HTR-8/SVneo (cell line): ENCODE measurements at regions not wholly inside any gene's neighbourhood (a gene's known extent, or its start where the extent isn't known, plus 50 kb on each side); places are given as distances from the start of the nearest gene placed in this dataset.
A peak's percentile ranks its signal among the peaks of the same experiment; 100 is the strongest.

Experiments used
- DNase-seq: peaks from one replicate; pipeline ENCODE4 v3.0.0; 2011; ENCODE audit warnings: low spot score, mixed read lengths; ENCODE audit not compliant: insufficient read length
- FAIRE-seq: peaks from 2 replicates; lab custom pipeline; 2011; peaks lifted over from hg19 to GRCh38; lab: Jason Lieb, UNC

GRCh38 chr6:71509191-71510005 is 220.8 kb downstream of the OGFRL1 start:
- no peak for FAIRE-seq
- no peak for DNase-seq

DNA sequence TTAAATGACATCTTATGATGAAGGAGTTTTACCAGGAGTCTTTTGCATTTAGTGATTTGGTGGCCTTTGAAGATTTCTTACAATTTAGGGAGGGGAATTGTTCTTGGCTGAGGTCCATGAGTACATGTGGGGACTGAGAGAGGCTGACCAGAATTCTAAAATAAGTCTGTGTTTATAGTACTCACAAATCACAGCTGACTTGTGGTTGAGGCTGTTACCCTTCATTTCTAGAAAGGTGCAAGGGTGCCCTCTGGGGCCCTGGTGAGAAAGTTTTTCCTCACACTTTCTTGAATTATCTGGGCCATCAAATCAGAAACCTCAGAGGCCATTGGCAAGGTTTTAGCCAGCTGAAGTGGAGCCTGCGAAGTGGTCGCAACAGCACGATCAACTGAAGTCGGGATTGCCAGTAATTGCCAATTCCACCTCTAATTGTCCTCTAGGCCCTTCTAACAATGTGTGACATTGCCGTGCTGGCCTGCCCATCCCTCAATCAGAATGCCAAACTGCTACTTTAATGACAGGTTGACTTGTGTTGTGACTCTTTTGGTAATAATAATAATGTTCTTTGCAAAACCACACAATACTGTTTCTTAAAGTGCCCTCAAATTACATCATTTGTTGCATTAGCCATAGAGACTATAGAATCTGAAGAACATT is 221.6 kb downstream of the OGFRL1 start:
- FAIRE-seq (no peak), DNase-seq (peak; percentile 47)

- DNase-seq, result no peak
- no peak for FAIRE-seq
Observed at GRCh38 chr6:71510856-71511255, 222.2 kb downstream of the OGFRL1 start.

GRCh38 chr6:71512256-71512655 is 223.6 kb downstream of the OGFRL1 start:
- no peak for DNase-seq
- no peak for FAIRE-seq

DNA sequence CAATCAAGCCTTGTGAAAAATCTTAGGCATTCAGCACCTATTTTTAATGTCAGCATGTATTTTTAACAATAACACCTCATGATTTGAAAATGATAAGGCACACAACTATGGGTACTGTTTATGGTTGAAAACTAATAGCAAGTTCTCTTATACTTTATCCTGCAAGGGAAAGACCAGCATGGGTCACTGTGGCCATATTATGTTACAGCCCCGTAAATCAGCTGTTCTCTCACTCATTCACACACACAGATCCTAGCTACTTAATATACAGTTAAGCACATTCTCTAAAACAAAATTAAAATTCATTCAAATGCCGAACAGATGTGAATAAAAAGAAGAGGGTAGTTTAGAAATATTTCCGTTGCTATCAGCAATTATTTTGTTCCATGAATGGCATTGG is 224.4 kb downstream of the OGFRL1 start:
- FAIRE-seq, result no peak

DNA sequence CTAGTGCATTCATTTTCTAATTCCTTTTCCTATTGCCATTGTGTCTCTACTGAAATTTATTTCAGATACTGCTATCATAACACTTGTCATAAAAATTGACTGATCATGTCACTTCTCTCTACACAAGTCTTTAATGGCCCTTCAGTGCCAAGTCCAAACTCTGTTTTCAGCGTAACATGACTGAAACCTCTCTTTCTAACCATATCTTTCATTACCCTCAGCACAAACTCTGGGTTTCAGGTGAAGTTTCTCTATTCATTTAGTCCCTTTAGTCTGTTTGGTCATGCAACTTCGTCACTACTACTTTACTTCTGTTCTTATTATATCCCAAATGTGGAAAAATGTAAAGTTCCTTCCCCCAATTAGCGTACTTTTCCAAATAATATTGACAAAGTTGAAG is 234.9 kb downstream of the OGFRL1 start:
- FAIRE-seq (no peak), DNase-seq (no peak)

More for the DNA sequence above, 224.4 kb downstream of the OGFRL1 start:
- DNase-seq, result no peak

GRCh38 chr6:71524201-71524600 is 235.6 kb downstream of the OGFRL1 start:
- no peak for FAIRE-seq
- DNase-seq, result no peak

DNA sequence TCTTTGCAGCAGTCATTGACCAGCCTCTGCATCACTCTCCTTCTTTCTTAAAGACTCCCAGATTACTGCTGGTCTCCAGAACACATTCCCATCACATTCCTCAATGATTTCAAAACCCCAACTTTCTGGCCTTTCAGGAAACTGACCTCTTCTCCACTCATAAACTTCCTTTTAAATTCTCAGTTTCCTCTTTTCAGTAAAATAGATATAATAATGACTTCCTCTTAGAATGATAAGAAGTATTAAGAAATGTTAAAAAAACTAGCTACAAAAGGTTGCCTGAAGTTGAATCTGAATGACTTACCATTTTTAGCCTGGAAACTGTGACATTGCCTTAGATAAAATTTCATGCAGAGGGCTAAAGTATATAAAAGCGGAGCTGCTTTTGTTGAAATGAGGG is 239.3 kb downstream of the OGFRL1 start:
- DNase-seq (no peak), FAIRE-seq (no peak)

GRCh38 chr6:71529026-71529425 is 240.4 kb downstream of the OGFRL1 start:
- FAIRE-seq (no peak), DNase-seq (no peak)

DNA sequence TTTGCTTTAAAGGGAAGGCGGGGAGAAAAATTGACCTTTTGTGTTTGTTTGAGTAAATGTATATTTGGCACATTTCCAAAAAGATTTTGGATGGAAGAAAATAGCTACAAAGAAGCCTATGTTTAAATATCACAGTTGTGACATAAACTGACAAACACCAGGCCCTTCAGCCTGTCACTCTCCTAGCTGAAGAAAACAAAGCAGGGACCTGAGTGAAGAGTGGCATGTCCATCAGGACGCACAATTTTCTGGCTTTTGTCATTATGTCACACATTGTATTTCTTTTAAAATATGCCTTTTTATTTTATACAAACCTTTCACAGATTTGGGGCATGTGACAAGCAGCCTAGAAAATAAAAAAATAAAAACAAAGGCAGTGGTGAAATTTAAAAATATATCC is 241.2 kb downstream of the OGFRL1 start:
- DNase-seq (no peak), FAIRE-seq (no peak)

GRCh38 chr6:71531006-71531405 is 242.4 kb downstream of the OGFRL1 start:
- no peak for DNase-seq
- no peak for FAIRE-seq

- no peak for DNase-seq
- no peak for FAIRE-seq
Observed at GRCh38 chr6:71531841-71532240, 243.2 kb downstream of the OGFRL1 start.

DNA sequence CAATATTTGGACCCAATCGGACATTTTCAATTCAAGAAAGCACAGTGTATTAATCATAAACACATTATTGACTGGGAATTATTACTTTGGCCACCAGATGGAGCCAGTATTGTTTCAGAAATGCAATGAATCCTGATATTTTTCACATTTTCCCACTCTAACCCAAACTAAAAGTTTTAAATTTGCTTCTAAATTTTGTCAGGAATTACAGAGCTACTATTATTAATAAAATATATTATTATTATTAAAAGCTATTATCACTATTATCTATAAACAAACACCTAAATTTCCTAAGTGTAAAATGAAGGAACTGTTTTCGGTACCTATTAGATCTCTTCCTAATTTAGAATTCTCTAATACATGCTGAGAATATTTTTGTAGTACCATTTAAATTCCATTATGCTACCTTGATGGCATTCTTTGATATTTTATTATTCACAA is 245.3 kb downstream of the OGFRL1 start:
- DNase-seq, result peak; percentile 15
- FAIRE-seq, result no peak

DNA sequence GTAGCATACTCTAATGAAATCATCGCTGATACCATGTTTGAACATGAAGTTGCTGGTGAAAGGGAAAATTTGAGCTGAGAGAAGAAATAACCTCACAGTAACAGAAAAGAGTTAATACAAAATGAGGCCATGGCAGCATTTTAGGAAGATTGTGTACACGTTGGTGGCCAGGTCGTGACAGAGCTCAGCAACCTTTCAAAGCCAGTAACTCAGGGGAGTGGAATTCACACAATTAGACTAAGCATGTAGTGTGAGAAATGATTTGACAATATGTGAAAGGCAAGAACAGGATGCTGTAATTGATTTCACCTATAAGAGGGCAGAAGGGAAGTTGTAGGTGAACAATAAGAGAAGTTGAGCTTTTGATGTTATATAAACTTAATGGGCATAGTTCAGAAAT is 246.3 kb downstream of the OGFRL1 start:
- FAIRE-seq (no peak), DNase-seq (no peak)

DNA sequence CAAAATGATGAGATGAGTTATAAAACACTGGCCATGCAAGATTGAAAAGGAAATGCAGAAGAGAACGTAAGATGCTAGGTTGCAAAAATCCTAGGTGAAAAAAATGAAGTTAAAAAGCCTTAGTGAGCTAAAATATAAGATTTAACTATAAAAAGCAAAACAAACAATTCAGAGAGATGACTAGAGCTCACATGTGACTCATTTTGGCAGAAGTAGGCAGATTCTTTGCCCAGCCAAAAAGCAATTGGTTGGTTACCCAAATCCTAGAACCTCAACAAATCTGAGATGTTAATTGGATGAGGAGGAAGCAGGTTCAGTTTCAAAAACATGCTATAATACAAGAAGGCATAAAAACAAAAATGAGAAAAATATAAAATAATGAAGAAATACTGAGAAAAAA is 249.1 kb downstream of the OGFRL1 start:
- no peak for FAIRE-seq
- DNase-seq, result no peak

DNA sequence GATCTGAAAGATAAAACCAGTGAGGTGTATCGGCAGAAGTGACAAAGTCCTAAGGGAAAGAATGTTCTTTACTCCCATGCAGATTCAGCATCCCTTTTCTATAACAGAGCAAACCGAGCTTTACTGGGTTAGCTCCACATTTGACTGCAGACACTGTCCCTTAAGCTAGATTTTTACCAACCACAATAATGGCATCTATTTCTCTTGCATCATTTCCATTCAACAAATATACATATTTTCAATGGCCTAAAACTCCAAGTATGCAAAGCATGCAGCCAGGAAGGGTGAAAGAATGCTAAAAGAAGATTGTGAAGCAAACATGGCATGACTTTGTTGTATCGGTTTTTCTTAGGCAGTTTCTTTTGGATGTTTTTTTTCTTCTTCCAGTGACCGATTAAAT is 255.4 kb downstream of the OGFRL1 start:
- peak; percentile 10 for DNase-seq

GRCh38 chr6:71544906-71545305 is 256.3 kb downstream of the OGFRL1 start:
- FAIRE-seq, result no peak
- DNase-seq, result no peak

More for the DNA sequence above, 255.4 kb downstream of the OGFRL1 start:
- no peak for FAIRE-seq

- no peak for FAIRE-seq
Observed at GRCh38 chr6:71545905-71546304, 257.3 kb downstream of the OGFRL1 start.

GRCh38 chr6:71551798-71552197 is 263.2 kb downstream of the OGFRL1 start:
- no peak for DNase-seq
- FAIRE-seq, result no peak

More at GRCh38 chr6:71545905-71546304, 257.3 kb downstream of the OGFRL1 start:
- DNase-seq, result no peak

DNA sequence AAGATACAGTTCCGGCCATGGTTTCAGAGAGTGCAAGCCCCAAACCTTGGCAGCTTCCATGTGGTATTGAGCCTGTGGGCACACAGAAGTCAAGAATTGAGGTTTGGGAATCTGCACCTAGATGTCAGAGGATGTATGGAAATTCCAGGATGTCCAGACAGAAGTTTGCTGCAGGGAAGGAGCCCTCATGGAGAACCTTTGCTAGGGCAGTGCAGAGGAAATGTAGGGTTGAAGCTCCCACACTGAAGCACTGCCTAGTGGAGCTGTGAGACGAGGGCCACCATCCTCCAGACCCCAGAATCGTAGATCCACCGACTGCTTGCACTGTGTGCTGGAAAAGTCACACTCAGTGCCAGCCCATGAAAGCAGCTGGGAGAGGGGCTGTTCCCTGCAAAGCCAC is 267.5 kb downstream of the OGFRL1 start:
- no peak for DNase-seq
- FAIRE-seq, result no peak

DNA sequence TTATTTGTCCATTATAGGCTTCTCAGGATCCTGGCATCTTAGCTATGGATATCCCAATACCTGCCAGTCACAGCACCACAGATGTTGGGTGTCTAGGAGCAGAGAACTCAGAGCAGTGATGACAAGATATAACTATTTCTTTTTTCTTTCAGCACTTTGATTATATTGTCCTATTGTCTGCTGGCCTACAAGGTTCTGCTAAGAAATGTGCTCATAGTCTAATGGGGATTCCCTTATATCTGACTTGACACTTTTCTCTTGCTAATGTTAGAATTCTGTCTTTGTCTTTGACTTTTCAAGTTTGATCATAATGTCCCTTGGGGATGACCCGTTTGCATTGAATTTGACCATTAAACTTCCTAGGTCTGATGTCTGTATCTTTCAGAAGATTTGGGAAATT is 270.4 kb downstream of the OGFRL1 start:
- no peak for FAIRE-seq
- no peak for DNase-seq

DNA sequence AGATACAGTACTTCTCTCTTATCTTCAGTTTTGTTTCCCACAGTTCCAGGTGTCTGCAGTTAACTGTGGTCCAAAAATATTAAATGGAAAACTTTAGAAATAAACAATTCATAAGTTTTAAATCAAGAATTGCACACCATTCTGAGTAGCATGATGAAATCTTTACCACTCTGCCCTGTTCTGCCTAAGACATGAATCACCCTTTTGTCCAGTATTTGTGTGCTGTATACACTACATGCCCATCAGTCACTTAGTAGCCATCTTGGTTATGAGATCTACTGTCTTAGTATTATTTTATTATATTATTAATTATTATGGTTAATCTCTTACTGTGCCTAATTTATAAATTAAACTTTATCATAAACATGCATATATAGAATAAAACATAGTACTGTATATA is 279.0 kb downstream of the OGFRL1 start:
- no peak for FAIRE-seq
- DNase-seq, result no peak
